GM12878 (cell line): ENCODE measurements at regions not wholly inside any gene's neighbourhood (a gene's known extent, or its start where the extent isn't known, plus 50 kb on each side); places are given as distances from the start of the nearest gene placed in this dataset.

Source experiments
- ATAC-seq: fragments of 200-7000 bp; cut with Tn5 transposase; 3 replicates; pipeline ENCODE4 v1.9.1; 2020; ENCODE audit warnings: mild to moderate bottlenecking, moderate library complexity
- BruUV-seq: library from RNA; stranded (reverse); fragments of 400-500 nt; replicated peaks from 2 replicates; lab custom pipeline; 2021; lab: Mats Ljungman, UMichigan
- CTCF ChIA-PET: fragments of 300-600 bp; sonication (Branson Sonifier 250); formaldehyde crosslinking; extraction: SDS; loops from one replicate; lab custom pipeline; 2021; ENCODE audit warnings: inconsistent platforms; lab: Yijun Ruan, JAX
- POLR2A ChIA-PET: fragments of 350-600 bp; formaldehyde crosslinking; extraction: SDS; loops from one replicate; lab custom pipeline; 2021; ENCODE audit warnings: inconsistent platforms; lab: Charles Lee
- RAD21 ChIA-PET: fragments of 300-600 bp; sonication (Branson Sonifier 250); formaldehyde crosslinking; loops from one replicate; lab custom pipeline; 2023; ENCODE audit warnings: antibody characterized with exemption; ENCODE audit not compliant: unreplicated experiment; lab: Charles Lee
- SMC1A ChIA-PET: fragments of 300-600 bp; sonication (Branson Sonifier 250); formaldehyde crosslinking; loops from one replicate; lab custom pipeline; 2023; ENCODE audit not compliant: unreplicated experiment, uncharacterized antibody; lab: Charles Lee
- DNase-seq: peaks from one replicate; pipeline ENCODE4 v3.0.0-alpha.2; 2011; ENCODE audit warnings: low read depth, low spot score
- FAIRE-seq: peaks from 3 replicates; lab custom pipeline; 2011; peaks lifted over from hg19 to GRCh38; lab: Jason Lieb, UNC
- H2AFZ ChIP-seq: 2 replicates; pipeline ENCODE4 v1.6.0; 2011; ENCODE audit warnings: low read depth, low read length, control low read depth; ENCODE audit not compliant: control insufficient read depth
- H3K27ac ChIP-seq: 2 replicates; pipeline ENCODE4 v1.5.1; 2011; ENCODE audit warnings: control low read depth; ENCODE audit not compliant: control insufficient read depth, insufficient read depth
- H3K27me3 ChIP-seq, 2 experiments: replicated peaks in 1 of 2; 2 replicates each; pipeline versions ENCODE4 v1.6.0 to v1.6.1; 2011; ENCODE audit warnings: low read length in 1 of 2; ENCODE audit not compliant: control insufficient read depth in 2 of 2, insufficient read depth in 2 of 2
- H3K36me3 ChIP-seq, 2 experiments: 2 replicates each; pipeline ENCODE4 v1.5.1; 2011; ENCODE audit warnings: low read length in 1 of 2; ENCODE audit not compliant: control insufficient read depth in 2 of 2, insufficient read depth in 2 of 2
- H3K4me1 ChIP-seq: 2 replicates; pipeline ENCODE4 v1.6.1; 2011; ENCODE audit warnings: mild to moderate bottlenecking, low read length, moderate library complexity, mixed read lengths; ENCODE audit not compliant: control insufficient read depth, insufficient read depth
- H3K4me2 ChIP-seq: 2 replicates; pipeline ENCODE4 v1.6.0; 2011; ENCODE audit warnings: control low read depth; ENCODE audit not compliant: control insufficient read depth, insufficient read depth
- H3K4me3 ChIP-seq: fragments of 200-600 bp; sonication (generic); 2 replicates; pipeline ENCODE4 v1.5.1; 2016
- H3K79me2 ChIP-seq: 2 replicates; pipeline ENCODE4 v1.6.0; 2011; ENCODE audit warnings: low read length; ENCODE audit not compliant: control insufficient read depth, insufficient read depth
- H3K9ac ChIP-seq: 2 replicates; pipeline ENCODE4 v1.8.0; 2011; ENCODE audit warnings: low read length, control low read depth, mixed read lengths; ENCODE audit not compliant: control insufficient read depth, insufficient read depth
- H3K9me3 ChIP-seq: replicated peaks from 3 replicates; pipeline ENCODE4 v1.5.1; 2011; ENCODE audit warnings: mild to moderate bottlenecking, low read length; ENCODE audit not compliant: control insufficient read depth, insufficient read depth
- H4K20me1 ChIP-seq: 2 replicates; pipeline ENCODE4 v1.6.0; 2011; ENCODE audit not compliant: control insufficient read depth, insufficient read depth
- ASH2L ChIP-seq: fragments of 300-600, 200-600 bp; sonication (generic); IDR thresholded peaks from 2 replicates; pipeline ENCODE4 v1.6.1; 2017; ENCODE audit warnings: low read depth, mild to moderate bottlenecking, borderline replicate concordance
- ATF2 ChIP-seq: IDR thresholded peaks from 2 replicates; pipeline ENCODE4 v1.6.1; 2012; ENCODE audit warnings: low read length, inconsistent platforms
- CBX5 ChIP-seq: sonication (generic); IDR thresholded peaks from 2 replicates; pipeline ENCODE4 v1.6.1; 2016; ENCODE audit warnings: low read depth, moderate library complexity, mild to moderate bottlenecking, inconsistent platforms
- EGR1 ChIP-seq, 2 experiments: IDR thresholded peaks; 1 replicate in 1 of 2; 2 replicates in 1 of 2; pipeline ENCODE4 v1.6.1; 2011 to 2012; ENCODE audit warnings: low read depth in 2 of 2, low read length in 2 of 2, borderline replicate concordance in 1 of 2, mild to moderate bottlenecking in 1 of 2, moderate library complexity in 1 of 2
- EP300 ChIP-seq, 2 experiments: fragments of 150-350 bp in 1 of 2; IDR thresholded peaks; 2 replicates each; pipeline ENCODE4 v1.6.1; 2011 to 2012; ENCODE audit warnings: low read depth in 2 of 2, low read length in 2 of 2, borderline replicate concordance in 1 of 2, improper control_type of control experiment in 1 of 2, inconsistent platforms in 1 of 2; ENCODE audit not compliant: control insufficient read depth in 1 of 2
- ESRRA ChIP-seq: IDR thresholded peaks from 2 replicates; pipeline ENCODE4 v1.6.1; 2012; ENCODE audit warnings: mild to moderate bottlenecking, low read length, improper control_type of control experiment
- HDAC2 ChIP-seq: fragments of 200-600 bp; sonication (generic); IDR thresholded peaks from 2 replicates; pipeline ENCODE4 v1.6.1; 2017
- IRF4 ChIP-seq: IDR thresholded peaks from 2 replicates; pipeline ENCODE4 v1.6.1; 2011; ENCODE audit warnings: low read depth, low read length
- MTA2 ChIP-seq: fragments of 450-650 bp; IDR thresholded peaks from 2 replicates; pipeline ENCODE4 v1.6.1; 2016; ENCODE audit warnings: low read depth, mild to moderate bottlenecking, moderate library complexity
- ZBTB33 ChIP-seq: fragments of 450-650 bp; IDR thresholded peaks from 2 replicates; pipeline ENCODE4 v1.6.1; 2017; ENCODE audit warnings: mild to moderate bottlenecking
- WGBS: methylation state at CpG from one replicate; pipeline ENCODE4 v1.1.6; 2016; ENCODE audit warnings: low lambda C conversion rate; ENCODE audit not compliant: insufficient replicate concordance, insufficient coverage; ENCODE audit errors: missing lambda C conversion rate; 5-methylcytosine and 5-hydroxymethylcytosine counted together
- in situ Hi-C: fragments of 300-500 bp; cut with MboI; formaldehyde crosslinking; loops from 9 replicates; pipeline ENCODE4 v1.14.3; 2018; ENCODE audit warnings: mixed read lengths
- intact Hi-C: fragments of 100-400 bp; cut with micrococcal nuclease; formaldehyde crosslinking; loops from one replicate; pipeline ENCODE4 v1.14.2; 2022; ENCODE audit not compliant: unreplicated experiment
- TF ChIP-seq, protein P1 (sequence below): fragments of 450-650 bp; IDR thresholded peaks from 2 replicates; pipeline ENCODE4 v1.6.1; 2017; ENCODE audit warnings: mild to moderate bottlenecking, moderate library complexity
- TF ChIP-seq, protein P2 (sequence below): IDR thresholded peaks from 2 replicates; pipeline ENCODE4 v1.6.1; 2012; ENCODE audit warnings: low read depth, low read length, improper control_type of control experiment

GRCh38 chr16:51239196-51239595 is 88.1 kb upstream of the SALL1 start:
- Histone ChIP-seq H3K9ac (no peak overlapping the region), H3K27me3 (no peaks in the 10 kb centered on the region), H3K36me3 (no peaks in the 10 kb centered on the region), H3K27ac (no peak overlapping the region)
- ChIA-PET CTCF (no interaction called here), POLR2A (no interaction called here)
- ATAC-seq: no peak
- WGBS: 7% methylated on average over 2 of the region's 2 CpGs
- intact Hi-C loops: no loop called here
- TF ChIP-seq HDAC2 (no peak), CBX5 (no peak), ZBTB33 (no peak), ATF2 (no peak), EGR1 (IDR thresholded peaks at IDR 0.05; ENCODE audit: borderline replicate concordance in 1 of 2, low read depth in 2 of 2, low read length in 2 of 2) (no peak), EP300 (IDR thresholded peaks at IDR 0.05; ENCODE audit: borderline replicate concordance in 1 of 2, control insufficient read depth in 1 of 2, low read depth in 2 of 2, low read length in 2 of 2) (no peak), ESRRA (no peak), MTA2 (no peak), IRF4 (no peak), ASH2L (no peak)
- TF ChIP-seq, protein P1, sequence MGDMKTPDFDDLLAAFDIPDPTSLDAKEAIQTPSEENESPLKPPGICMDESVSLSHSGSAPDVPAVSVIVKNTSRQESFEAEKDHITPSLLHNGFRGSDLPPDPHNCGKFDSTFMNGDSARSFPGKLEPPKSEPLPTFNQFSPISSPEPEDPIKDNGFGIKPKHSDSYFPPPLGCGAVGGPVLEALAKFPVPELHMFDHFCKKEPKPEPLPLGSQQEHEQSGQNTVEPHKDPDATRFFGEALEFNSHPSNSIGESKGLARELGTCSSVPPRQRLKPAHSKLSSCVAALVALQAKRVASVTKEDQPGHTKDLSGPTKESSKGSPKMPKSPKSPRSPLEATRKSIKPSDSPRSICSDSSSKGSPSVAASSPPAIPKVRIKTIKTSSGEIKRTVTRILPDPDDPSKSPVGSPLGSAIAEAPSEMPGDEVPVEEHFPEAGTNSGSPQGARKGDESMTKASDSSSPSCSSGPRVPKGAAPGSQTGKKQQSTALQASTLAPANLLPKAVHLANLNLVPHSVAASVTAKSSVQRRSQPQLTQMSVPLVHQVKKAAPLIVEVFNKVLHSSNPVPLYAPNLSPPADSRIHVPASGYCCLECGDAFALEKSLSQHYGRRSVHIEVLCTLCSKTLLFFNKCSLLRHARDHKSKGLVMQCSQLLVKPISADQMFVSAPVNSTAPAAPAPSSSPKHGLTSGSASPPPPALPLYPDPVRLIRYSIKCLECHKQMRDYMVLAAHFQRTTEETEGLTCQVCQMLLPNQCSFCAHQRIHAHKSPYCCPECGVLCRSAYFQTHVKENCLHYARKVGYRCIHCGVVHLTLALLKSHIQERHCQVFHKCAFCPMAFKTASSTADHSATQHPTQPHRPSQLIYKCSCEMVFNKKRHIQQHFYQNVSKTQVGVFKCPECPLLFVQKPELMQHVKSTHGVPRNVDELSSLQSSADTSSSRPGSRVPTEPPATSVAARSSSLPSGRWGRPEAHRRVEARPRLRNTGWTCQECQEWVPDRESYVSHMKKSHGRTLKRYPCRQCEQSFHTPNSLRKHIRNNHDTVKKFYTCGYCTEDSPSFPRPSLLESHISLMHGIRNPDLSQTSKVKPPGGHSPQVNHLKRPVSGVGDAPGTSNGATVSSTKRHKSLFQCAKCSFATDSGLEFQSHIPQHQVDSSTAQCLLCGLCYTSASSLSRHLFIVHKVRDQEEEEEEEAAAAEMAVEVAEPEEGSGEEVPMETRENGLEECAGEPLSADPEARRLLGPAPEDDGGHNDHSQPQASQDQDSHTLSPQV: no peak
- TF ChIP-seq, protein P2, sequence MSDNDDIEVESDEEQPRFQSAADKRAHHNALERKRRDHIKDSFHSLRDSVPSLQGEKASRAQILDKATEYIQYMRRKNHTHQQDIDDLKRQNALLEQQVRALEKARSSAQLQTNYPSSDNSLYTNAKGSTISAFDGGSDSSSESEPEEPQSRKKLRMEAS: no peak
- TF ChIP-seq, all 136 proteins: peak for 0
- DNase-seq (no peak), FAIRE-seq (no peak)
- no peak overlapping the region for H2AFZ ChIP-seq
- no peaks in the 10 kb centered on the region for H3K9me3 ChIP-seq
- H3K79me2 ChIP-seq: no peaks in the 10 kb centered on the region
- ChIA-PET SMC1A (no interaction called here), RAD21 (no interaction called here)
- H3K4me1 ChIP-seq: no peaks in the 10 kb centered on the region
- no peaks in the 10 kb centered on the region for H4K20me1 ChIP-seq
- no peak overlapping the region for H3K4me2 ChIP-seq
- no TSS peak for BruUV-seq
- in situ Hi-C loops: no loop called here
- no peak overlapping the region for H3K4me3 ChIP-seq
